GM12892 (cell line): ENCODE measurements at regions not wholly inside any gene's neighbourhood (a gene's known extent, or its start where the extent isn't known, plus 50 kb on each side); places are given as distances from the start of the nearest gene placed in this dataset.

Experiments
- POLR2A ChIP-seq: IDR thresholded peaks from 2 replicates; pipeline ENCODE4 v1.6.1; 2011; ENCODE audit warnings: low read depth, low read length, control low read depth
- POLR2AphosphoS5 ChIP-seq: IDR thresholded peaks from 2 replicates; pipeline ENCODE4 v1.6.1; 2011; ENCODE audit warnings: low read depth, low read length, control low read depth
- TAF1 ChIP-seq: IDR thresholded peaks from 2 replicates; pipeline ENCODE4 v1.6.1; 2011; ENCODE audit warnings: low read depth, mild to moderate bottlenecking, control low read depth, low read length, borderline replicate concordance

GRCh38 chr17:77347544-77347943 lies 206.8 kb downstream of the SEC14L1 start:
- TF ChIP-seq POLR2A (no peak), TAF1 (no peak), POLR2AphosphoS5 (no peak)
